HUES48 (cell line): ENCODE measurements at regions not wholly inside any gene's neighbourhood (a gene's known extent, or its start where the extent isn't known, plus 50 kb on each side); places are given as distances from the start of the nearest gene placed in this dataset.

ENCODE experiments used
- H3K27ac ChIP-seq: one replicate; pipeline ENCODE4 v1.7.0; 2013; ENCODE audit warnings: low read depth, low read length, inconsistent platforms
- H3K27me3 ChIP-seq: 2 replicates; pipeline ENCODE4 v1.6.1; 2013; ENCODE audit warnings: mild to moderate bottlenecking, low read length; ENCODE audit not compliant: control insufficient read depth, insufficient read depth
- H3K36me3 ChIP-seq: 2 replicates; pipeline ENCODE4 v1.6.1; 2013; ENCODE audit warnings: low read length; ENCODE audit not compliant: control insufficient read depth, insufficient read depth
- H3K4me1 ChIP-seq: 2 replicates; pipeline ENCODE4 v1.6.1; 2013; ENCODE audit warnings: mild to moderate bottlenecking, low read length; ENCODE audit not compliant: control insufficient read depth, insufficient read depth
- H3K4me3 ChIP-seq: 2 replicates; pipeline ENCODE4 v1.5.1; 2013; ENCODE audit warnings: mild to moderate bottlenecking, low read depth, low read length
- H3K9ac ChIP-seq: 2 replicates; pipeline ENCODE4 v1.6.1; 2013; ENCODE audit warnings: mild to moderate bottlenecking, low read depth, low read length, moderate library complexity
- H3K9me3 ChIP-seq: 2 replicates; pipeline ENCODE4 v1.6.1; 2013; ENCODE audit warnings: low read length; ENCODE audit not compliant: control insufficient read depth, insufficient read depth

DNA sequence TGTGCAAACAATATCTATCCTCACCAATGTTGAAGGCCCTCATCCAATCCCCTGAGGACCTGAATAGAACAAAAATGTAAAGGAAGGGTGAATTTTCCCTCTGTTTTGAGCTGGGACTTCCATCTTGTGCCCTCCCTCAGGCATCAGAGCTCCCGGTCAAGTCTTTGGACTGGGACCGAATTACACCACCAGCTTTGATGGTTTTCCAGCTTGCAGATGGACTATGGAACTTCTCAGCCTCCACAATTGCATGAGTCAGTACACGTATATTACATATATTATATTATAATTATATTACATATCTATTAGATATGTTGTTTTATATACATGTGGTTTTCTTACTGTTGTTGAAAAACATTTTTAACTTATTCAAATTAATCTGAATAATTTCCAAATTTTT, 496.4 kb downstream of the CMPK2 start:
- Histone ChIP-seq H3K9ac (no peak overlapping the region), H3K4me3 (no peak overlapping the region), H3K27ac (no peak overlapping the region), H3K36me3 (no peaks in the 10 kb centered on the region), H3K9me3 (no peaks in the 10 kb centered on the region), H3K4me1 (no peaks in the 10 kb centered on the region), H3K27me3 (no peaks in the 10 kb centered on the region)

- H3K4me3 ChIP-seq = no peak overlapping the region
- no peak overlapping the region for H3K27ac ChIP-seq
- no peaks in the 10 kb centered on the region for H3K36me3 ChIP-seq
- H3K9me3 ChIP-seq = no peaks in the 10 kb centered on the region
- no peak overlapping the region for H3K9ac ChIP-seq
- no peaks in the 10 kb centered on the region for H3K4me1 ChIP-seq
- no peaks in the 10 kb centered on the region for H3K27me3 ChIP-seq
Observed at GRCh38 chr2:6370753-6371551, 494.8 kb downstream of the CMPK2 start.

DNA sequence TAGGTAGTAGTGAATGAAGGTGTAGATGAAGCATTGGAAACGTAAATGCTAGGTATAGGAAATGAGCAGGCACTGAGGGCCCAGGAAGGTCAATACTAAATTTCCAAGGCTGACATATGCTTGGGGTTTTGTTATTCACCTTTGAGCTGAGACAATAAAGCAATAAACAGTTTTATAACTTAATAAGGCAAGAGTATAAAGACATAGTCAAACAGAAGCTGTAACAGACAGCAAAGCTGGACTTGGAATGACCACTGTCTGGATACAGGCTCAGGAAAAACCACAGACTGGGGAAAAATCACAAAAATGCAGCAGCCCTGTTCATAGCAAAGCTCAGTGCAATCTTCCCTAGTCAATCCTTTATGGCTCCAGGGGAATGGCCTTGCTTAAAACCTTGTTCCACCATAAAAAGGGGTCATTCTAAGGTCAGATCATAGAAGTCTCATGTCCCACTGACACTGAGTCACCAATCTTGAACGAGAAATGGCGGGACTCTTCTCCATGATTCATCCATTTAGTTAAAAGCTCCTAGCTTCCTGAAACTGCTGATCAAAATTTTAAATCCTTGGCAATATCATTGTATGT, 493.3 kb downstream of the CMPK2 start:
- Histone ChIP-seq H3K9ac (no peak overlapping the region), H3K4me3 (no peak overlapping the region), H3K4me1 (no peaks in the 10 kb centered on the region), H3K27ac (no peak overlapping the region), H3K9me3 (no peaks in the 10 kb centered on the region), H3K27me3 (no peaks in the 10 kb centered on the region), H3K36me3 (no peaks in the 10 kb centered on the region)

GRCh38 chr2:6381326-6381725, 484.4 kb downstream of the CMPK2 start:
- Histone ChIP-seq H3K27ac (no peak overlapping the region), H3K9me3 (no peaks in the 10 kb centered on the region; the same call in 1 of the 2 replicates), H3K4me3 (no peak overlapping the region), H3K27me3 (no peaks in the 10 kb centered on the region), H3K9ac (no peak overlapping the region), H3K36me3 (no peaks in the 10 kb centered on the region), H3K4me1 (no peaks in the 10 kb centered on the region)

- Histone ChIP-seq H3K4me1 (no peaks in the 10 kb centered on the region), H3K27me3 (no peaks in the 10 kb centered on the region), H3K27ac (no peak overlapping the region), H3K9me3 (no peaks in the 10 kb centered on the region), H3K4me3 (no peak overlapping the region), H3K36me3 (no peaks in the 10 kb centered on the region), H3K9ac (no peak overlapping the region)
Observed at GRCh38 chr2:6384341-6384740, 481.4 kb downstream of the CMPK2 start.

- Histone ChIP-seq H3K9ac (no peak overlapping the region), H3K36me3 (no peaks in the 10 kb centered on the region), H3K9me3 (no peaks in the 10 kb centered on the region), H3K27ac (no peak overlapping the region), H3K4me1 (no peaks in the 10 kb centered on the region), H3K4me3 (no peak overlapping the region), H3K27me3 (no peaks in the 10 kb centered on the region)
Observed at GRCh38 chr2:6392354-6392753, 473.4 kb downstream of the CMPK2 start.

DNA sequence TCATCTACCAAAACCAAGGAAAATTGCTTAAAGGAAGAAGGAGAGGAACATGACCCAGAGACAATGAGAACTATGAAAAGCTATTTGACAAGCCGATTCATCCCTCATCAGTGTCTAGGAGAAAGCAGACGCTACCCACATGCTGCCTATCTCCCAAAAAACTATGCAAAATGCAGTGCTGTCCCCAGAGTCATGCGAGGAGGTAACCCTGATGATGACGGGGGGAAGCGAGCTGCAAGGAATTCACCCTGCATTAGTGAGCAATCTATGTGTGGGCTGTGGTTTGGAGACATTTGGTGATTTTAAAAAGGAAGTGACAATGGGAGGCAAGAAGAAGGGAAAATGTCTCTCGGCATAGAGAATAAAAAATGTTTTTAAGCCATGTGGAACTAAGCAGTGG, 472.7 kb downstream of the CMPK2 start:
- H3K27me3 ChIP-seq = no peaks in the 10 kb centered on the region
- H3K9ac ChIP-seq = no peak overlapping the region

DNA sequence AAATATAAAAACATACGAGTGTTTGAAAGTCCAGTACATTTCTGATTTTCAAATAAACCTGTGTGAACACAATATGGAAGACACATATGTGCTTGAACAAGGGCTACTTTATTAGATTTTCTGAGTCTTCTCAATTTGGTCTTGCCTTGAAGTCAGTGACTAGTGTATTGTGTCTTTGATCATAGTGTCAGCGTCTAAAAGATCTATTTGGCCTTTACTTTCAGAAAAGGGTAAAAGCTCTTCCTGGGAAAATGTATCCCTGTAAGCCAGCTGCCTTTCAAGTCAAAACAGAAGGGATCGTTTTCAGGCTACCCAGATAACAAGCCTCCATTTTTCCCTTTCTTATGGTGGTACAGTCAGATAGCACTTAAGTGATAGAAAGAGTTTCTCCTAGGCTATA, 471.9 kb downstream of the CMPK2 start:
- H3K9ac ChIP-seq = no peak overlapping the region
- H3K9me3 ChIP-seq = no peaks in the 10 kb centered on the region
- H3K4me3 ChIP-seq = no peak overlapping the region
- no peaks in the 10 kb centered on the region for H3K36me3 ChIP-seq
- no peaks in the 10 kb centered on the region for H3K27me3 ChIP-seq
- H3K4me1 ChIP-seq = no peaks in the 10 kb centered on the region
- no peak overlapping the region for H3K27ac ChIP-seq

More for the DNA sequence above, 472.7 kb downstream of the CMPK2 start:
- Histone ChIP-seq H3K27ac (no peak overlapping the region), H3K4me3 (no peak overlapping the region), H3K4me1 (no peaks in the 10 kb centered on the region), H3K36me3 (no peaks in the 10 kb centered on the region), H3K9me3 (no peaks in the 10 kb centered on the region)

DNA sequence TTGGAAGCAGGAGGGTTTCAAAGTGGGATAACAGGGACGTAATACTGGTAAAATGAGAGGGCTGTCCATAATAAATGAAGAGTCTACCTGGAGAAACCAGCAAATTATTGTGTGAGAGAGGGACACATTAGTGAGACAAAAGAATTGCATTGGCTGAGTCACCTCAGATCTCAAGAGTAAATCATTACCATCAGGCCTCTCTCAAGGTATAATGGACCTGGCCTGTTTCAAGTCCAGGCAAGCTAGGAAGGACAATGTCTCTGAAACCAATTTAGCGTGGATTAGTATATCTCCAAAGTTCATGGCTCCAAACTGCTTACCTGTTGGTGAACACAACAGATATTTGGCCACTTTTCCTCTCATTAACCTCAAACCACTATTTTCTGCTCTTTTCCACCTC, 471.4 kb downstream of the CMPK2 start:
- Histone ChIP-seq H3K4me1 (no peaks in the 10 kb centered on the region), H3K9ac (no peak overlapping the region), H3K27ac (no peak overlapping the region), H3K9me3 (no peaks in the 10 kb centered on the region), H3K36me3 (no peaks in the 10 kb centered on the region), H3K27me3 (no peaks in the 10 kb centered on the region), H3K4me3 (no peak overlapping the region)

DNA sequence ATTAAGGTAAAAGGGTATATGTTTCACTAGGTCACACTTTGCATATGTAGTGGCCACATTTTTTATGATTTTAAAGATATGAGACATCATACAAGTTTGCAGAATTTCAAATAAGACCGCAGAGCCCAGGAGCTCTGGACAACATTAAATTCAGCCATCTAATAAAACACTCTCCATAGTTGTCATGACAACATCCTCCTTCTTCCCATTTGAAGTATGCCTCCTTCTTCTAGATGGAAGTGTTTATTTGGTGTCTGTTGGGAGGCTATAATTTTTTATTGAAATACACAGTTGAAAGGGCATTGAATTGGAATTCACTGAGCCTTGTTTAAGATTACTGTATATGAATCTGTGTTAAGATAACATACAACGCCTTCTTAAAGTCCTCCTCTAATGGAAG, 467.3 kb downstream of the CMPK2 start:
- Histone ChIP-seq H3K9ac (no peak overlapping the region), H3K4me3 (no peak overlapping the region), H3K36me3 (no peaks in the 10 kb centered on the region), H3K27ac (no peak overlapping the region), H3K9me3 (no peaks in the 10 kb centered on the region), H3K27me3 (no peaks in the 10 kb centered on the region), H3K4me1 (no peaks in the 10 kb centered on the region)

DNA sequence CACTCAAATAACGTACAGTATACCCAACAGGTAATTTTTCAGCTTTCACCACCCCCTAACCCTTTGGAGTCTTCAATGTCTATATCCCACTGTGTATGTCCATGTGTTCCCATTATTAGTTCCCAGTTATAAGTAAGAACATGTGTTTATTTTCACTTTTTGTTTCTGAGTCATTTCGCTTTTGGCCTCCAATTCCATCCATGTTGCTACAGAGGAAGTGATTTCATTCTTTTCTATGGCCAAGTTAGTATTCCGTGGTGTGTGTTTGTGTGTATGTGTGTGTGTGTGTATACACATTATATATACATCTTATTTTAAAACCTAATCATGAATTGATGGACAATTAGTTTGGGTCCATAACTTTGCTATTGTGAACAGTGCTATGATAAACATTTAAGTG, 464.4 kb downstream of the CMPK2 start:
- Histone ChIP-seq H3K27ac (no peak overlapping the region), H3K9ac (no peak overlapping the region), H3K27me3 (no peaks in the 10 kb centered on the region), H3K9me3 (no peaks in the 10 kb centered on the region), H3K4me1 (no peaks in the 10 kb centered on the region), H3K36me3 (no peaks in the 10 kb centered on the region), H3K4me3 (no peak overlapping the region)
